Sigmoid colon (tissue), 6 donors: ENCODE measurements at regions not wholly inside any gene's neighbourhood (a gene's known extent, or its start where the extent isn't known, plus 50 kb on each side); places are given as distances from the start of the nearest gene placed in this dataset.

Experiments used
- DNase-seq: peaks from one replicate; pipeline ENCODE4 v3.0.0-alpha.2; 2019
- H3K27ac ChIP-seq, 4 donors: fragments of 200-600 bp; sonication (generic); one replicate each; pipeline ENCODE4 v1.5.1; 2016 to 2019; ENCODE audit warnings: mild to moderate bottlenecking in 1 of 4
- H3K27me3 ChIP-seq, 3 donors: fragments of 200-600 bp; sonication (generic); one replicate each; pipeline ENCODE4 v1.5.1; 2019; ENCODE audit warnings: mild to moderate bottlenecking in 1 of 3
- H3K36me3 ChIP-seq, 4 donors: fragments of 200-600 bp; sonication (generic); one replicate each; pipeline ENCODE4 v1.5.1; 2016 to 2019
- H3K4me1 ChIP-seq, 4 donors: fragments of 200-600 bp; sonication (generic); one replicate each; pipeline ENCODE4 v1.5.1; 2017 to 2019
- H3K4me3 ChIP-seq, 4 donors: fragments of 200-600 bp; sonication (generic); one replicate each; pipeline ENCODE4 v1.5.1; 2017 to 2019; ENCODE audit warnings: mild to moderate bottlenecking in 2 of 4, moderate library complexity in 1 of 4
- H3K9me3 ChIP-seq, 4 donors: fragments of 200-600 bp in 3 of 4; sonication (generic) in 3 of 4; one replicate each; pipeline versions ENCODE4 v1.5.1 to v1.6.1; 2013 to 2019
- CTCF ChIP-seq, 4 experiments: fragments of 450-650 bp in 3 of 4; fragments of 200-600 bp in 1 of 4; IDR thresholded peaks; one replicate each; pipeline ENCODE4 v1.5.1; 2016 to 2019; ENCODE audit warnings: antibody characterized with exemption in 4 of 4, mild to moderate bottlenecking in 3 of 4, moderate library complexity in 2 of 4
- EP300 ChIP-seq, 4 donors: sonication (generic); formaldehyde crosslinking; IDR thresholded peaks; one replicate each; pipeline ENCODE4 v1.6.1; 2017; ENCODE audit warnings: antibody characterized with exemption in 4 of 4
- POLR2A ChIP-seq, 2 donors: fragments of 450-650 bp; IDR thresholded peaks; one replicate each; pipeline ENCODE4 v1.6.1; 2016; ENCODE audit warnings: antibody characterized with exemption in 2 of 2, mild to moderate bottlenecking in 2 of 2, moderate library complexity in 2 of 2
- POLR2AphosphoS5 ChIP-seq, 4 donors: sonication (generic); formaldehyde crosslinking; IDR thresholded peaks; one replicate each; pipeline ENCODE4 v1.6.1; 2017; ENCODE audit warnings: antibody characterized with exemption in 4 of 4
- WGBS, 2 donors: extraction: QIAGEN DNeasy Blood & Tissue Kit; methylation state at CpG; one replicate each; pipeline ENCODE4 v1.1.7; 2013; 5-methylcytosine and 5-hydroxymethylcytosine counted together
- intact Hi-C: fragments of 100-400 bp; cut with DNase I; formaldehyde crosslinking; loops from one replicate; pipeline ENCODE4 v1.15.1; 2023
- donor health status: healthy with polysubstance abuse.
- donor health status: healthy.

GRCh38 chr17:72063756-72064450, 56.9 kb upstream of the SOX9 start:
- no peak for DNase-seq
- Histone ChIP-seq H3K36me3 (no peaks in the 10 kb centered on the region), H3K9me3 (no peaks in the 10 kb centered on the region), H3K4me1 (peaks cover 0 to 15% (median 9%) of the 10 kb centered on the region in 4 donors), H3K27ac (no peak overlapping the region), H3K4me3 (no peak overlapping the region), H3K27me3 (no peaks in the 10 kb centered on the region)
- intact Hi-C loops, result no loop called here
- TF ChIP-seq POLR2A (IDR thresholded peaks at IDR 0.05) (no peak), POLR2AphosphoS5 (IDR thresholded peaks at IDR 0.05) (no peak), EP300 (IDR thresholded peaks at IDR 0.05) (no peak), CTCF (IDR thresholded peaks at IDR 0.05) (no peak)
- WGBS, 2 donors, result 86 to 90% methylated on average over 4 of the region's 4 CpGs

- no peak for TF ChIP-seq CTCF (IDR thresholded peaks at IDR 0.05)
- no peak for TF ChIP-seq POLR2A (IDR thresholded peaks at IDR 0.05)
- no peak for TF ChIP-seq EP300 (IDR thresholded peaks at IDR 0.05)
- TF ChIP-seq POLR2AphosphoS5 (IDR thresholded peaks at IDR 0.05), result no peak
- peaks cover 0 to 11% (median 4%) of the 10 kb centered on the region in 4 donors for H3K4me1 ChIP-seq
- H3K9me3 ChIP-seq, result no peaks in the 10 kb centered on the region
- intact Hi-C loops, result no loop called here
- H3K27ac ChIP-seq, result no peak overlapping the region
- no peaks in the 10 kb centered on the region for H3K36me3 ChIP-seq
- no peaks in the 10 kb centered on the region for H3K27me3 ChIP-seq
- no peak for DNase-seq
- no peak overlapping the region for H3K4me3 ChIP-seq
- WGBS, 2 donors, result 58 to 74% methylated on average over 2 of the region's 2 CpGs
These were observed 56.1 kb upstream of the SOX9 start for GRCh38 chr17:72064606-72065193.

DNA sequence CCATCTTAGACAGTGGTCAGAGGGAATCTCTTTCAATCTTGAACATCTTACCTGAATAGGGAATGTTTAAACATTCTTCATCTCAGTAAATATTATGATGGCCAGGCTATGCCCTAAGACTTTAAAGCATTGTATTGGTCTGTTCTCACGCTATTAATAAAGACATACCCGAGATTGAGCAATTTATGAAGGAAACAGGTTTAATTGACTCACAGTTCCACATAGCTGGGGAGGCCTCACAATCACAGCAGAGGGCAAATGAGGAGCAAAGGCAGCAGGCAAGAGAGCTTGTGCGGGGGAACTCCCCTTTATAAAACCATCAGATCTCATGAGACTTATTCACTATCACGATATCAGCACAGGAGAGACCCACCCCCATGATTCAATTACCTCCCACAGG, 55.3 kb upstream of the SOX9 start:
- H3K4me3 ChIP-seq, result no peak overlapping the region
- no peak overlapping the region for H3K27ac ChIP-seq
- no peaks in the 10 kb centered on the region for H3K27me3 ChIP-seq
- no peaks in the 10 kb centered on the region for H3K9me3 ChIP-seq
- H3K36me3 ChIP-seq, result no peaks in the 10 kb centered on the region
- intact Hi-C loops, result no loop called here
- 90 to 91% methylated on average over 4 of the region's 4 CpGs for WGBS, 2 donors
- peaks cover 0 to 4% (median 2%) of the 10 kb centered on the region in 4 donors for H3K4me1 ChIP-seq
- no peak for DNase-seq
- TF ChIP-seq POLR2AphosphoS5 (IDR thresholded peaks at IDR 0.05) (no peak), POLR2A (IDR thresholded peaks at IDR 0.05) (no peak), EP300 (IDR thresholded peaks at IDR 0.05) (no peak), CTCF (IDR thresholded peaks at IDR 0.05) (no peak)

DNA sequence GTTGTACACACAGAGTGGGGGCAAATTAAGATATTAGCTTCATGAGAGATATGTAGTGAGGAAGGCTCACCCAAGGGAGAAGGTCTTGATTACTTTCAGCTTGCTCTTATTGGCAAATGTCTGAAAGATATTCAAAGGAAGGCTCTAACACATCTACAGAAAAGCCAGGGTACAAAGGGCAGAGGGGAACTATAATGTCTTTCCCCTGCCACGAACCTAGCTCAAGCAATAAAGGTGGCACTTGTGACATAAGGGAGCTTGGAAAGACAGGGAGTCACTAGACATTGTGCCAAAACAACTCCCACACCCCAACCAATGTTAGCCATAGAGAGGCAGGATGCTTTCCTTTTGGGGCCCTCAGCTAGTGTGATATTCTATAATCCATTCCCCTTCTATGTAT, 52.2 kb upstream of the SOX9 start:
- intact Hi-C loops, result no loop called here
- Histone ChIP-seq H3K27ac (no peak overlapping the region), H3K9me3 (no peaks in the 10 kb centered on the region), H3K4me1 (peaks cover 0 to 3% (median 0%) of the 10 kb centered on the region in 4 donors), H3K36me3 (no peaks in the 10 kb centered on the region), H3K27me3 (no peaks in the 10 kb centered on the region), H3K4me3 (no peak overlapping the region)
- DNase-seq, result no peak
- no peak for TF ChIP-seq EP300 (IDR thresholded peaks at IDR 0.05)
- 10 to 52% methylated on average over 1 of the region's 1 CpG for WGBS, 2 donors

DNA sequence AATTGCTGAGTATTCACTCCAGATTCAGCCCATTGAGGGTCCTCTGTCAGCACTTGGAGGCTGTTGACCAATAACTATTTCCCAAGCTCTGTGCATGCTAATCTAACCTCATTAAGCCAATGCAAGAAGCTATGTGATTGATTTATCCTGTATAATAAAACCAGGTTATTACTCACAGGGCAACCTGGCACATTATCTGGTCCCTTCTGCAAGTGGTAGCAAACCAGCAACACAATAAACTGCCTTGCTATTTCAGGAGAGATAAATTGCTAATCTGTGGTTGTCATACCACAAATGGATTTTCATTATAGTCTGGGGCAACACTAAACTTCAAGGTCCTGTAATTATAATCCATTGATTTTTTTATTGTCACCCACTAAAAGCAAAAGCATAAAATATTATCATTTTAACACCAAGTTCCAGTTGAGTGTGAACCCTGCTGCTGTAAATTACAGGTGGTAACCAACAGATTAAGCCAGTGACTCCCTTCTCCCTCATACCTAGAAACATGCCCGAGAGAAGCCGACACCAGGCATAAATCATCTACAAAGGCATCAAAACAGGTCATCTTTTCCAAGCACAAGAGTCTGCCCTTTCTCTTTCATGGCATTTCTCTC, 51.1 kb upstream of the SOX9 start:
- intact Hi-C loops, result no loop called here
- peaks cover 0 to 3% (median 0%) of the 10 kb centered on the region in 4 donors for H3K4me1 ChIP-seq
- no peak overlapping the region for H3K27ac ChIP-seq
- DNase-seq, result no peak
- TF ChIP-seq CTCF (IDR thresholded peaks at IDR 0.05) (no peak), POLR2AphosphoS5 (IDR thresholded peaks at IDR 0.05) (peak in 1 of 4 donors; percentile 38)
- no peaks in the 10 kb centered on the region for H3K36me3 ChIP-seq
- WGBS, 2 donors, result 55 to 74% methylated on average over 2 of the region's 2 CpGs
- H3K9me3 ChIP-seq, result no peaks in the 10 kb centered on the region
- no peaks in the 10 kb centered on the region for H3K27me3 ChIP-seq
- H3K4me3 ChIP-seq, result no peak overlapping the region
